HG03354 (cell line): ENCODE measurements at regions not wholly inside any gene's neighbourhood (a gene's known extent, or its start where the extent isn't known, plus 50 kb on each side); places are given as distances from the start of the nearest gene placed in this dataset.
"Not testable (repeated sequence)": the region's sequence is repeated elsewhere in the genome, so short reads cannot be mapped to it uniquely, and the experiment has no call there.

ENCODE experiments used
- ATAC-seq: cut with Tn5 transposase; IDR thresholded peaks from one replicate; pipeline ENCODE4 v1.9.1; 2021; ENCODE audit warnings: mild to moderate bottlenecking; ENCODE audit not compliant: unreplicated experiment, poor library complexity, severe bottlenecking

- no peak for ATAC-seq
These were observed 605.2 kb upstream of the CELF4 start for GRCh38 chr18:38170845-38171244.

GRCh38 chr18:38167623-38168022, 602.0 kb upstream of the CELF4 start:
- ATAC-seq: no peak

DNA sequence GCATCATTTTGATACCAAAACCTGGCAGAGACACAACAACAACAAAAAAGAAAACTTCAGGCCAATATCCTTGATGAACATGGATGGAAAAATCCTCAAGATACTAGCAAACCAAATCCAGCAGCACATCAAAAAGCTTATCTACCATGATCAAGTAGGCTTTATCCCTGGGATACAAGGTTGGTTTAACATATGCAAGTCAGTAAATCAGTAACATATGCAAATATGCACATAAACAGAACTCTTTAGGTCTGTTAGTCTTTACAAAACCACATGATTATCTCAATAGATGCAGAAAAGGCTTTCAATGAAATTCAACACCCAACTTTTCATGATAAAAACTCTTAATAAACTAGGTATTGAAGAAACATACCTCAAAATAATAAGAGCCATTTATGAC, 587.5 kb upstream of the CELF4 start:
- ATAC-seq: not testable (repeated sequence)

DNA sequence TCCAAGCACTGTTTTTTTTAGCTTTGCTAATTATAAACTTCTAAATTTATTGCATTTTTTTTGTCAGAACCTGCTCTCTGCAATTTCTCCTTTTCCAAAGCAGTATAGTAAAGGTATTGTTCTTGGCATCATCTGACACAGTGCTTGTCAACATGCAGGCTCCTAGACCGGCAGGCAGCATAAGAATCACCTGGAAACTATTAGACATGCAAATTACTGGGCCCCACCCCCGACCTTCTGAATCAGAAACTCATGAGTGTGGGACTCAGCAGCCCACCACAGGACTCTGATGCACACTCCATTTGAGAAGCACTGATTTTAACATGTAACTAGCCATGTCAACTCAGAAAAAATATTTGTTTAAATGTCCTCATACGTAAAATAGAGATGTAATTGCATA, 551.1 kb upstream of the CELF4 start:
- no peak for ATAC-seq

DNA sequence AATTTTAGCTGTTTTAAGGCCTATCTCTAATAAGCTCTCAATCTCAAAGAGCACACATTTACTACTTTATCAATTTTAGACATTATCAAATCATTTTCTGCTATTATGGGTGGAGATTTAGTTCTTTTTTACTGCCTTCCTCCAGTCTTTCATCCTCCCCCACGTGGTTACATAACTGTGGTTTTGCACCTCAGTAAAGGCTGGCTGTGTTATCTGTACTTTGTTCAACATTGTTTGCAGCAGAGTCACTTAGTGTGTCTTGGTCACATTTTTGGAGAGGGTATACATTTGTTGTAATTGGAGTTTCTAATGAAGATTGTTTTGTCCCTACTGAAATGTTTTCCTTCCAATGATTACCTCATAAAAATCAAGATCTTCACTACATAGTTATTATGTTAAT, 549.6 kb upstream of the CELF4 start:
- no peak for ATAC-seq

DNA sequence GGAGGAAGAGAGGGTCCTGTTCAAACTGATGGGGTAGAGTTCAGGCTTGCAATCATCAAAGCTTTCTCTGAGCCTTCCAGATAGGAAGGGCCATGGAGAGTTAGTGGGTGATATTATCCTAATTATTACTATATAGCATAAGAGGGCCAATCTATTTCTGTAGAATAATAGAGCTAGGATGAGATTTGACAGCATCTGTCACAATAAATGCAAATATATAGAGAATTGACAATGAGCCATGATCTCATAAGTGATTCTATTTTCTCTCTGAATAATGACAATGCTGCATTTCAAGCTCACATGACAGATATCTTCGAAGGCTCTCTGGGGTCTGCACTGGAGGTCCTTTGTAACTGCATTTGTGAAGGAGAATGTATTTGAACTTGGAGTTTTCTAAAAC, 521.9 kb upstream of the CELF4 start:
- no peak for ATAC-seq

DNA sequence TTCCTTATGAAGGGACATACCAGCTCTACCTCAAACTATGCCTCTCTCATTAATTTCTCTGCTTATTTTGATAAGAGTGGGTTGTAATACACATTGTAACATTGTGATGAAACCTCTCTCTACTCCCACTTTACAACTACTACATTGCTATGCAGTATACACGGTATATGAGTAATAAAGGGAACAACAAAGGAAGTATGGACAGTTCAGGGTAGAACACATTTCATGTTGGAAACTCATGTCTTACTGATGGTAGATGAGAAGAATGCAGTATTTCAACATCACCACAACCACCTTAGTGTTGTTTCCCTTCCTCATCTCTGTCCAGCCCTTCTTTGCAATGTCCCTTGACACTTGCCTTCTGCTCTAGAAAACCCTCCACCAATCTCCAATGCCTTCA, 515.9 kb upstream of the CELF4 start:
- no peak for ATAC-seq

- no peak for ATAC-seq
These were observed 511.6 kb upstream of the CELF4 start for GRCh38 chr18:38077229-38077628.

DNA sequence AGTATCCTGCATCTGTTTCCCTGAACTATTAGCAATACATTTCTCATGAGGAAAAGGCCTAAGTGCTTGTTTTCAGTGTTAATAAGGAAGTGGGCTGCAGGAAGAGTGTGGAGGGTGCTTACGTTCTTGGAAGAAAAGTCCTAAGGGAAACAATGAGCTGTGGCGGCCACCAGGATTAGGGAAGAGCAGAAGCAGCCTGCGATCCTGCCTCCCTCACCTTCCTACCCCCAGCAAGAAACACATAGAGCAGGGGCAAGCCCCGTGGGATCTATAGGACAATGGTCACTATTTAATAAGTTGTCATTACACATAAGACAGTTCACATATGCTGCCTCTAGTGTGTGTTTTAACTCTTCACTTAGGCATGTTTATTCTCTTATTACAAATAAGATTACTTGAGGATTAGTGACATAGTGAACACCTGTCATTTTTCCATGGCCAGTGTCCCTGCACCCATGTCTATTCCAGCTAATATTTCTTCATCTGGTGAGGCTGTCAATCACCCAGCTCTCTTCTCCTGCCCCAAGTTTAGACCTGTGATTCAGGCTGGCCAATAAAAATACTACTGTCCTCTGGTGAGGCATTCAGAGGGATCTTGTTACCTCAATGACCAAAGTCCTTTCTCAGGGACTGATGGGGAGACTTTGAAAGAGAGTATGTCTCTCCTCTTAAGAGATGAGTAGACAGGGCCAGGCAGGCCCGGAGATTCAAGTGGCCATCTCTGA, 510.9 kb upstream of the CELF4 start:
- no peak for ATAC-seq

- no peak for ATAC-seq
These were observed 508.8 kb upstream of the CELF4 start for GRCh38 chr18:38074298-38074876.

DNA sequence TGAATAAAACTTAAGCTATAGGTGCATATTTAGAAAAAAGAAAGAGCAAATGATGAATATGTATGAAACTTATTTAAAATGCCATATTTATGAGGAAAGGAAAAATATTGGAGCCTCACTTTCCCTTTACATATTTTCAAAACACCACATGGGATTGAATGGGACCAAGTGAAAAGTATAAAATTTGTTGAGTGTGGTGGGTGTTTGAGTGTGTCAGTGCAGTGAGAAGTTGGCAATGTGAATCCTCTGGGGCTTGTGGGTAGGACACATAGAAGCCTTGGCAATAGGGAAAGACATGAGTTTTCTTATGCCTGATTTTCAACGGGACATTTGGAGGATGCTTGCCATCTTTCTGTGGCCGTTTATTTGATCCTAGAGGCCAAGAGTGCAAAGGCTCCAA, 502.2 kb upstream of the CELF4 start:
- ATAC-seq: no peak

DNA sequence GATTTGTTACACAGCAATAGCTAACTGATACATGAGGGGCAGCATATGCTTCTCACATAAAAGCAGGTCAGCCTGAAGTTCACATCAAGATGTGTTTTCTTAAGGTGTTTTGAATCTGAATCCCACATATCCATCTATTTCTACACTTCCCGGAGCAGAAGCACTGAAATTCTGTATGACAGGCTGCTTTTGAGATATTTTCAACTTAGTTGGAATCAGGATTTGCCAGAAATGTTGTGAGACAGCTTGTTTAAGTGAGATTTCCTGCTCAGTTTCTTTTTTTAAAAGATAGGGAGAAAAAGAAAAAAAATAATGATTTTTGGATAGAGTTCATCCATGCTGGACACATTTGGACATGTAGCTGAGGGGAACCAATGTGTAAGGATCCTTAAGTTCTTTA, 501.5 kb upstream of the CELF4 start:
- no peak for ATAC-seq

GRCh38 chr18:38052879-38053590, 487.4 kb upstream of the CELF4 start:
- no peak for ATAC-seq

DNA sequence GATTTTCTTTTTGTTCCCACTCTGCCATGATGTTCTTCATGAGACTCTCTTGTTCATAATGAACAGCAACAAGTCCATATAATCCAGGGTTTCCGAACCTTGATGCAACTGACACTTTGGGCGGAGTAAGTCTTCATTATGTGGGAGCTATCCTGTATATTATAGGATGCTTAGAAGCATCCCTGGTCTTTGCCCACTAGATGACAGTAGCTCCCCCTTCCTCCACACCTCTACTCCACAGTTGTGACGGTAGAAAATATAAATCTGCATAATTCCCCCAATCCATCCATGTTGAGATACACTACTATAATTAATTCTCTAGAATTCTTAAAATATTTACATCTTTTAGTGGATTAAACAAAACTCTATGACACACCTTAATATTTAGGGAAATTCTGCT, 482.2 kb upstream of the CELF4 start:
- ATAC-seq: no peak

- no peak for ATAC-seq
These were observed 481.1 kb upstream of the CELF4 start for GRCh38 chr18:38046651-38047050.

DNA sequence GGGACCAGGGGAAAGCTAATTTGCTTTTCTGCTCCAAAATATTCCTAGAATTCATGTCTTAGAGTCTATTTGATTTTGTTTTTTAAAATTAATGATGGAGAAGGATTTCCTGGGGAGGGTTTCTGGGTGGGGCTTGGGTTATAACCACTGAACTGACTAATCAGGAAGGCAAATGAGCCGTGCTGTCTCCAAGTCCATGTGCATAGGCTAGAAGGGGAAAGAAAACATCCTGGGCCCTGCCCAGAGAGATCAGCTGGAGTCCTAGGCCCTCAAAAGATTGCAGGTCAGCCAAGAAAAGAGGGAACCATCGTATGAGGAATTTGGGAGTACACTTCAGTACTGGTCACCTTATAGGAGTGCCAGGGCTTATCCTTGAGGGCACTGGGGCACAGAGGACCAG, 480.2 kb upstream of the CELF4 start:
- ATAC-seq: no peak

GRCh38 chr18:38042211-38042890, 476.8 kb upstream of the CELF4 start:
- no peak for ATAC-seq

DNA sequence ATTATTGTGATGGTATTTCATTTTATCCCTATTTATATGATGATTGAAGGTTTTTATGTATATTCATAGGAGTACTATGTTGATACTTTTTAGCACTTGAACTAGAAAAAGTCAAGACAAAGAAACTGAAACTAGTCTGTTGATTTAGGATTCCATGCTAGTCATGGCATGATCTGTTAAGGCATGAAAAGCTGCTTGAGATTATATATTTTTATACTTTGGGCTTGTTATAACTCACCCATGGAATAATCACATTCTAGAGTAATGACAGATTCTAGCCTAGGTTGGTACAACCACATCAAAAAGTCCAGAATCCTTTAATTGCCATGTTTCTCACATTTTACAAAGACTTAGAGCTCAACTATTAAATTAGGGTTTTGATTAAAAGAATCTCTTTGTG, 472.6 kb upstream of the CELF4 start:
- ATAC-seq: no peak

GRCh38 chr18:38035193-38035592, 469.6 kb upstream of the CELF4 start:
- no peak for ATAC-seq

GRCh38 chr18:38033282-38033681, 467.7 kb upstream of the CELF4 start:
- no peak for ATAC-seq

DNA sequence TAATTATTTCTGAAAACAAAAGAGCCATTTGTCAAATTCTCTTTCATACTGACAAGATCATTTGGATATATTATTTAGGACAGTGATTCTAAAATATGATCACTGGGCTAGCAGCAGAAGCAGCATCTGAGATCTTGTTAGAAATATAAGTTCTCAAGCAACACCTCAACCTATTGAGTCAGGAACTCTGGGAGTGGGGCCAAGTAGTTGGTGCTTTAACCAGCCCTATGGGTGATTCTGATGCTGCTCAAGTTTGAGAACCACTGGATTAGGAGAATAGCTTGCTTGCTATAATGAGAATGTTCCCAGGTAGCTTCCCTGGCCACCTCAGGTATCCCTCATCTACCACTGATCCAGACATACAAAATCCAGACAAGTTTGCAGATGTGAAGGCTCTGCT, 466.9 kb upstream of the CELF4 start:
- no peak for ATAC-seq
